ENCODE measurements at regions not wholly inside any gene's neighbourhood (a gene's known extent, or its start where the extent isn't known, plus 50 kb on each side); places are given as distances from the start of the nearest gene placed in this dataset.

DNA sequence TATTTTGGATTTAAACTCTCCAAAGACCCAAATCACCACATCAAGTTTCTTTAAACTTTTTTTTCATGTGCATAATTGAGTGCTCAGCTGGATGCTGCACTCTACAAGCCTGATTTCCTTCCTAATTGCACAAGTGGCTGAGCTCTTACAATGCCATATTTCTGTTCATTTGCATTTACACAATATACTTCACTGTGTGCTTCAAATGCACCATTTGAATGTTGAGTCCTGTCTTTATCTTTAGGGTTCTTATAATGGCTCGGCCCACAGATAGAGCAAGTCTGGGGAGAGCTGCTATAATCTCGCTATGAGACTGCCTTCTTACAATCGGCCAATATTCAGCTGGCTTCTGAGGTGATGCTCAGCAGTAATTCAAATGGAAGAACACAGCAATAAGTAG, 200.6 kb upstream of the MAP3K7 start:
- Histone ChIP-seq H2AFZ (ENCODE audit: low read length) (no peak overlapping the region), H3K27ac (ENCODE audit: insufficient read length, low read depth, low read length) (no peak overlapping the region), H2BK20ac (ENCODE audit: low read depth, low read length, poor library complexity, severe bottlenecking) (no peak overlapping the region), H4K20me1 (ENCODE audit: control insufficient read depth, insufficient read depth, insufficient read length) (no peaks in the 10 kb centered on the region), H3K23ac (ENCODE audit: insufficient read length, low read depth, low read length) (no peak overlapping the region), H2BK12ac (ENCODE audit: insufficient read length, low read depth, low read length) (no peak overlapping the region), H4K5ac (ENCODE audit: insufficient read length, low read depth, low read length) (no peak overlapping the region), H3K4me2 (ENCODE audit: insufficient read depth, insufficient read length, low read length) (no peak overlapping the region), H3K9ac (ENCODE audit: extremely low read depth, insufficient read length, low read length) (no peak overlapping the region), H3K79me2 (ENCODE audit: insufficient read depth, low read length) (no peaks in the 10 kb centered on the region), H3K79me1 (ENCODE audit: insufficient read depth, low read depth, low read length, poor library complexity, severe bottlenecking) (no peaks in the 10 kb centered on the region), H2BK120ac (ENCODE audit: low read depth, low read length, poor library complexity, severe bottlenecking) (no peak overlapping the region), H3K27me3 (ENCODE audit: insufficient read depth, low read length) (no peaks in the 10 kb centered on the region), H2BK5ac (ENCODE audit: insufficient read length, low read length) (no peak overlapping the region), H3K4ac (ENCODE audit: low read depth, low read length) (no peak overlapping the region), H3K18ac (ENCODE audit: insufficient read length, low read depth, low read length) (no peak overlapping the region), H3K23me2 (ENCODE audit: insufficient read length, low read depth, low read length, poor library complexity, severe bottlenecking) (no peaks in the 10 kb centered on the region), H3T11ph (ENCODE audit: low read length) (no peak overlapping the region), H2AK5ac (ENCODE audit: insufficient read length, low read length) (no peak overlapping the region), H2BK15ac (ENCODE audit: low read depth, low read length) (no peak overlapping the region), H3K14ac (ENCODE audit: insufficient read depth, low read length) (no peak overlapping the region), H3K9me3 (ENCODE audit: control insufficient read depth, low read depth, low read length) (no peaks in the 10 kb centered on the region), H3K4me1 (ENCODE audit: insufficient read depth, low read length) (peaks cover 5% of the 10 kb centered on the region), H4K91ac (ENCODE audit: insufficient read length, low read depth, low read length) (no peak overlapping the region), H3K56ac (ENCODE audit: insufficient read length, low read depth, low read length) (no peak overlapping the region), H4K8ac (replicated peaks; ENCODE audit: insufficient read length, low read depth, low read length) (no peak overlapping the region)
- Mint-ChIP-seq H3K36me3 (ENCODE audit: insufficient read depth in 1 of 3, low read depth in 3 of 3) (no peaks in the 10 kb centered on the region), H3K4me3 (no peak overlapping the region), H3K27me3 (ENCODE audit: low read depth) (no peaks in the 10 kb centered on the region), H3K4me1 (peaks cover 19 to 24% of the 10 kb centered on the region in 2 experiments), H3K27ac (no peak overlapping the region), H3K9me3 (no peaks in the 10 kb centered on the region; a peak in 1 of 5 replicates)
- no CpG with 5 or more reads among the region's 3 CpGs for WGBS (ENCODE audit: extremely low coverage, insufficient read length, low lambda C conversion rate)
- DNase-seq: no peak
- TF ChIP-seq, protein P1, sequence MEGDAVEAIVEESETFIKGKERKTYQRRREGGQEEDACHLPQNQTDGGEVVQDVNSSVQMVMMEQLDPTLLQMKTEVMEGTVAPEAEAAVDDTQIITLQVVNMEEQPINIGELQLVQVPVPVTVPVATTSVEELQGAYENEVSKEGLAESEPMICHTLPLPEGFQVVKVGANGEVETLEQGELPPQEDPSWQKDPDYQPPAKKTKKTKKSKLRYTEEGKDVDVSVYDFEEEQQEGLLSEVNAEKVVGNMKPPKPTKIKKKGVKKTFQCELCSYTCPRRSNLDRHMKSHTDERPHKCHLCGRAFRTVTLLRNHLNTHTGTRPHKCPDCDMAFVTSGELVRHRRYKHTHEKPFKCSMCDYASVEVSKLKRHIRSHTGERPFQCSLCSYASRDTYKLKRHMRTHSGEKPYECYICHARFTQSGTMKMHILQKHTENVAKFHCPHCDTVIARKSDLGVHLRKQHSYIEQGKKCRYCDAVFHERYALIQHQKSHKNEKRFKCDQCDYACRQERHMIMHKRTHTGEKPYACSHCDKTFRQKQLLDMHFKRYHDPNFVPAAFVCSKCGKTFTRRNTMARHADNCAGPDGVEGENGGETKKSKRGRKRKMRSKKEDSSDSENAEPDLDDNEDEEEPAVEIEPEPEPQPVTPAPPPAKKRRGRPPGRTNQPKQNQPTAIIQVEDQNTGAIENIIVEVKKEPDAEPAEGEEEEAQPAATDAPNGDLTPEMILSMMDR (conservative IDR thresholded peaks at IDR 0.05): no peak

Data from H9 (cell line).